SK-N-SH treated with all-trans-retinoic acid at 6 μM for 48 hours (cell line): ENCODE measurements at regions not wholly inside any gene's neighbourhood (a gene's known extent, or its start where the extent isn't known, plus 50 kb on each side); places are given as distances from the start of the nearest gene placed in this dataset.

Experiments used
- ATAC-seq: fragments of 200-7000 bp; cut with Tn5 transposase; 3 replicates; pipeline ENCODE4 v1.9.1; 2020; ENCODE audit warnings: mild to moderate bottlenecking, moderate library complexity
- ARNTL ChIP-seq: fragments of 450-650 bp; formaldehyde crosslinking; IDR thresholded peaks from 2 replicates; pipeline ENCODE4 v1.5.0; 2020; ENCODE audit warnings: low read depth, mild to moderate bottlenecking, moderate library complexity, borderline replicate concordance
- CREB5 ChIP-seq: fragments of 250-450 bp; sonication (Bioruptor Pico); IDR thresholded peaks from 2 replicates; pipeline ENCODE4 v1.5.1; 2020; ENCODE audit warnings: low read depth, mild to moderate bottlenecking, moderate library complexity
- CSDC2 ChIP-seq: fragments of 250-450 bp; sonication (Bioruptor Pico); IDR thresholded peaks from 2 replicates; pipeline ENCODE4 v1.5.0; 2020; ENCODE audit warnings: mild to moderate bottlenecking, moderate library complexity
- ESRRG ChIP-seq: fragments of 250-450 bp; sonication (Bioruptor Pico); IDR thresholded peaks from 2 replicates; pipeline ENCODE4 v1.6.1; 2021; ENCODE audit warnings: mild to moderate bottlenecking
- GLIS3 ChIP-seq: fragments of 250-450 bp; sonication (Bioruptor Pico); IDR thresholded peaks from 2 replicates; pipeline ENCODE4 v1.5.0; 2020; ENCODE audit warnings: mild to moderate bottlenecking, moderate library complexity
- ISL1 ChIP-seq: fragments of 250-450 bp; sonication (Bioruptor Pico); IDR thresholded peaks from 2 replicates; pipeline ENCODE4 v2.1.2; 2022; ENCODE audit warnings: mild to moderate bottlenecking, moderate library complexity
- OSR1 ChIP-seq: fragments of 250-450 bp; sonication (Bioruptor Pico); IDR thresholded peaks from 2 replicates; pipeline ENCODE4 v1.8.0; 2022; ENCODE audit warnings: moderate library complexity, mild to moderate bottlenecking, inconsistent platforms
- PATZ1 ChIP-seq: fragments of 250-450 bp; sonication (Bioruptor Pico); IDR thresholded peaks from 2 replicates; pipeline ENCODE4 v1.8.0; 2020; ENCODE audit warnings: mild to moderate bottlenecking, moderate library complexity, borderline replicate concordance
- POU6F1 ChIP-seq: fragments of 250-450 bp; sonication (Bioruptor Pico); IDR thresholded peaks from 2 replicates; pipeline ENCODE4 v1.8.0; 2021; ENCODE audit warnings: low read depth, mild to moderate bottlenecking, moderate library complexity, borderline replicate concordance
- PPARA ChIP-seq: fragments of 250-450 bp; sonication (Bioruptor Pico); IDR thresholded peaks from 2 replicates; pipeline ENCODE4 v1.5.0; 2020; ENCODE audit warnings: mild to moderate bottlenecking, borderline replicate concordance
- RARB ChIP-seq: fragments of 250-450 bp; sonication (Bioruptor Pico); IDR thresholded peaks from 2 replicates; pipeline ENCODE4 v1.8.0; 2021; ENCODE audit warnings: mild to moderate bottlenecking, moderate library complexity
- SNAI2 ChIP-seq: fragments of 250-450 bp; sonication (Bioruptor Pico); IDR thresholded peaks from 2 replicates; pipeline ENCODE4 v1.5.0; 2020; ENCODE audit warnings: mild to moderate bottlenecking, moderate library complexity
- TCF4 ChIP-seq: fragments of 250-450 bp; sonication (Bioruptor Pico); IDR thresholded peaks from 2 replicates; pipeline ENCODE4 v1.8.0; 2021; ENCODE audit warnings: mild to moderate bottlenecking, moderate library complexity, borderline replicate concordance
- TOX ChIP-seq: fragments of 250-450 bp; sonication (Bioruptor Pico); IDR thresholded peaks from 2 replicates; pipeline ENCODE4 v1.8.0; 2021; ENCODE audit warnings: mild to moderate bottlenecking, moderate library complexity, borderline replicate concordance
- TSHZ2 ChIP-seq: fragments of 250-450 bp; sonication (Bioruptor Pico); IDR thresholded peaks from 2 replicates; pipeline ENCODE4 v1.5.0; 2020; ENCODE audit warnings: mild to moderate bottlenecking, moderate library complexity
- ZFP3 ChIP-seq: fragments of 250-450 bp; sonication (Bioruptor Pico); IDR thresholded peaks from 2 replicates; pipeline ENCODE4 v1.5.0; 2020; ENCODE audit warnings: mild to moderate bottlenecking, moderate library complexity
- ZFP30 ChIP-seq: fragments of 450-650 bp; formaldehyde crosslinking; IDR thresholded peaks from 2 replicates; pipeline ENCODE4 v1.5.0; 2022; ENCODE audit warnings: mild to moderate bottlenecking, moderate library complexity
- ZNF565 ChIP-seq: fragments of 450-650 bp; formaldehyde crosslinking; conservative IDR thresholded peaks from 2 replicates; pipeline ENCODE4 v1.5.0; 2020; ENCODE audit warnings: low read depth, mild to moderate bottlenecking, moderate library complexity
- ZNF70 ChIP-seq: fragments of 450-650 bp; formaldehyde crosslinking; IDR thresholded peaks from 2 replicates; pipeline ENCODE4 v1.5.0; 2020; ENCODE audit warnings: mild to moderate bottlenecking, moderate library complexity
- ZNF8 ChIP-seq: fragments of 450-650 bp; formaldehyde crosslinking; IDR thresholded peaks from 2 replicates; pipeline ENCODE4 v1.5.0; 2020; ENCODE audit warnings: mild to moderate bottlenecking, moderate library complexity

- TF ChIP-seq TSHZ2 (CRISPR knock-in tag): no peak
- TF ChIP-seq POU6F1 (CRISPR knock-in tag): no peak
- TF ChIP-seq CSDC2 (CRISPR knock-in tag): no peak
- no peak for TF ChIP-seq PPARA (CRISPR knock-in tag)
- no peak for TF ChIP-seq ZNF565 (CRISPR knock-in tag)
- TF ChIP-seq ARNTL: no peak
- TF ChIP-seq SNAI2: no peak
- TF ChIP-seq TCF4 (CRISPR knock-in tag): no peak
Measured at GRCh38 chrX:109855501-109855900, 122.4 kb upstream of the ACSL4 start (continued).

- no peak for TF ChIP-seq CREB5 (CRISPR knock-in tag)
- TF ChIP-seq ZFP3 (CRISPR knock-in tag): no peak
- no peak for TF ChIP-seq POU6F1 (CRISPR knock-in tag)
- no peak for ATAC-seq
Measured at GRCh38 chrX:109856974-109857373, 123.9 kb upstream of the ACSL4 start.

GRCh38 chrX:109857584-109858228 is 124.6 kb upstream of the ACSL4 start:
- no peak for ATAC-seq
- no peak for TF ChIP-seq CREB5 (CRISPR knock-in tag)
- TF ChIP-seq TCF4 (CRISPR knock-in tag): no peak
- no peak for TF ChIP-seq TOX (CRISPR knock-in tag)
- TF ChIP-seq PATZ1 (CRISPR knock-in tag): no peak
- TF ChIP-seq ISL1 (CRISPR knock-in tag): no peak
- TF ChIP-seq TSHZ2 (CRISPR knock-in tag): no peak
- no peak for TF ChIP-seq OSR1
- no peak for TF ChIP-seq PPARA (CRISPR knock-in tag)
- no peak for TF ChIP-seq ZNF565 (CRISPR knock-in tag)
- TF ChIP-seq GLIS3 (CRISPR knock-in tag): no peak
- TF ChIP-seq CSDC2 (CRISPR knock-in tag): no peak
- no peak for TF ChIP-seq RARB (CRISPR knock-in tag)
- TF ChIP-seq ESRRG: no peak
- no peak for TF ChIP-seq ZFP30 (CRISPR knock-in tag)
- no peak for TF ChIP-seq ZNF70 (CRISPR knock-in tag)
- no peak for TF ChIP-seq SNAI2
- no peak for TF ChIP-seq POU6F1 (CRISPR knock-in tag)
- TF ChIP-seq ZNF8 (CRISPR knock-in tag): no peak
- no peak for TF ChIP-seq ARNTL
